ENCODE measurements at regions not wholly inside any gene's neighbourhood (a gene's known extent, or its start where the extent isn't known, plus 50 kb on each side); places are given as distances from the start of the nearest gene placed in this dataset.
"Not testable (repeated sequence)": the region's sequence is repeated elsewhere in the genome, so short reads cannot be mapped to it uniquely, and the experiment has no call there.

DNA sequence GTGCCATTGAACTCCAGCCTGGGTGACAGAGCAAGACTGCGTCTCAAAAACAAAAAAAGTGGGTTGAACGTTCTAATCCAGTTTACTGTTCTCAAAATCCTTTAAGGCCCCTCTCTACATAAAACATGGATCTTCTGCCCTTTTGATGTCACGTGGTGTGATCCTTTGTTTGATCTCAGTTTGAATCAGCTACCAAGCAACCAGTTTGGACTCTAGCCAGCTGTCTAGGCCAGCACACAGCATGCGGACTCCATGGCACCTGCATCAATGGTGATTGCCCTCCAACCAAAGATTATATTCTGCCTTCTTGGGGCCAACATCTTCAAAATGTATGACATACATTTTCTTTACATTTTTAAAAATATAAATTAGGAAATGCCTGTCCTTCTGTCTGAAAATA, 365.4 kb downstream of the NDFIP2 start:
- ChIA-PET CTCF (no interaction called here), POLR2A (ENCODE audit: low non-redundant PET) (no interaction called here)
- no peaks in the 10 kb centered on the region for H3K36me3 ChIP-seq (ENCODE audit: insufficient read depth, low read length, poor library complexity, severe bottlenecking)
- H3K9me3 ChIP-seq (ENCODE audit: low read depth, low read length, poor library complexity, severe bottlenecking), result no peaks in the 10 kb centered on the region
- H3K27me3 ChIP-seq (replicated peaks; ENCODE audit: insufficient read depth, low read depth, low read length, poor library complexity), result no peaks in the 10 kb centered on the region
- H3K4me1 ChIP-seq (ENCODE audit: insufficient read depth, low read length, poor library complexity, severe bottlenecking), result no peaks in the 10 kb centered on the region
- peak; percentile 14 for DNase-seq (ENCODE audit: low spot score)
- no peak overlapping the region for H3K27ac ChIP-seq (ENCODE audit: low read depth, low read length, poor library complexity, severe bottlenecking)
- TF ChIP-seq, protein P1, sequence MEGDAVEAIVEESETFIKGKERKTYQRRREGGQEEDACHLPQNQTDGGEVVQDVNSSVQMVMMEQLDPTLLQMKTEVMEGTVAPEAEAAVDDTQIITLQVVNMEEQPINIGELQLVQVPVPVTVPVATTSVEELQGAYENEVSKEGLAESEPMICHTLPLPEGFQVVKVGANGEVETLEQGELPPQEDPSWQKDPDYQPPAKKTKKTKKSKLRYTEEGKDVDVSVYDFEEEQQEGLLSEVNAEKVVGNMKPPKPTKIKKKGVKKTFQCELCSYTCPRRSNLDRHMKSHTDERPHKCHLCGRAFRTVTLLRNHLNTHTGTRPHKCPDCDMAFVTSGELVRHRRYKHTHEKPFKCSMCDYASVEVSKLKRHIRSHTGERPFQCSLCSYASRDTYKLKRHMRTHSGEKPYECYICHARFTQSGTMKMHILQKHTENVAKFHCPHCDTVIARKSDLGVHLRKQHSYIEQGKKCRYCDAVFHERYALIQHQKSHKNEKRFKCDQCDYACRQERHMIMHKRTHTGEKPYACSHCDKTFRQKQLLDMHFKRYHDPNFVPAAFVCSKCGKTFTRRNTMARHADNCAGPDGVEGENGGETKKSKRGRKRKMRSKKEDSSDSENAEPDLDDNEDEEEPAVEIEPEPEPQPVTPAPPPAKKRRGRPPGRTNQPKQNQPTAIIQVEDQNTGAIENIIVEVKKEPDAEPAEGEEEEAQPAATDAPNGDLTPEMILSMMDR (conservative IDR thresholded peaks at IDR 0.05; ENCODE audit: low read depth, low read length), result no peak
- TF ChIP-seq EZH2 (IDR thresholded peaks at IDR 0.05; ENCODE audit: borderline replicate concordance, low read depth, low read length, poor library complexity, severe bottlenecking), result no peak
- H3K4me3 ChIP-seq (ENCODE audit: low read depth, low read length, poor library complexity, severe bottlenecking), result no peak overlapping the region
- intact Hi-C loops (cut with micrococcal nuclease; ENCODE audit: unreplicated experiment), result no loop called here
- BruUV-seq (replicated peaks), result no TSS peak

GRCh38 chr13:79837741-79838450, 356.9 kb downstream of the NDFIP2 start:
- CTCF ChIA-PET, result no interaction called here
- DNase-seq (ENCODE audit: low spot score), result peak; percentile 35
- no peaks in the 10 kb centered on the region for H3K27me3 ChIP-seq (replicated peaks; ENCODE audit: insufficient read depth, low read depth, low read length, poor library complexity)
- intact Hi-C loops (cut with micrococcal nuclease; ENCODE audit: unreplicated experiment), result no loop called here
- H3K36me3 ChIP-seq (ENCODE audit: insufficient read depth, low read length, poor library complexity, severe bottlenecking), result no peaks in the 10 kb centered on the region
- TF ChIP-seq, protein P1 (conservative IDR thresholded peaks at IDR 0.05; ENCODE audit: low read depth, low read length), result no peak
- no peak for TF ChIP-seq EZH2 (IDR thresholded peaks at IDR 0.05; ENCODE audit: borderline replicate concordance, low read depth, low read length, poor library complexity, severe bottlenecking)
- POLR2A ChIA-PET (ENCODE audit: low non-redundant PET), result no interaction called here
- no peak overlapping the region for H3K4me3 ChIP-seq (ENCODE audit: low read depth, low read length, poor library complexity, severe bottlenecking)
- BruUV-seq (replicated peaks), result no TSS peak
- H3K27ac ChIP-seq (ENCODE audit: low read depth, low read length, poor library complexity, severe bottlenecking), result no peak overlapping the region
- H3K9me3 ChIP-seq (ENCODE audit: low read depth, low read length, poor library complexity, severe bottlenecking), result no peaks in the 10 kb centered on the region
- no peaks in the 10 kb centered on the region for H3K4me1 ChIP-seq (ENCODE audit: insufficient read depth, low read length, poor library complexity, severe bottlenecking)

GRCh38 chr13:79836121-79836520, 355.2 kb downstream of the NDFIP2 start:
- H3K27me3 ChIP-seq (replicated peaks; ENCODE audit: insufficient read depth, low read depth, low read length, poor library complexity); BruUV-seq (replicated peaks); H3K27ac ChIP-seq (ENCODE audit: low read depth, low read length, poor library complexity, severe bottlenecking); intact Hi-C loops (cut with micrococcal nuclease; ENCODE audit: unreplicated experiment); H3K36me3 ChIP-seq (ENCODE audit: insufficient read depth, low read length, poor library complexity, severe bottlenecking); H3K4me1 ChIP-seq (ENCODE audit: insufficient read depth, low read length, poor library complexity, severe bottlenecking); H3K4me3 ChIP-seq (ENCODE audit: low read depth, low read length, poor library complexity, severe bottlenecking); POLR2A ChIA-PET (ENCODE audit: low non-redundant PET); CTCF ChIA-PET; H3K9me3 ChIP-seq (ENCODE audit: low read depth, low read length, poor library complexity, severe bottlenecking); DNase-seq (ENCODE audit: low spot score): not testable (repeated sequence)

DNA sequence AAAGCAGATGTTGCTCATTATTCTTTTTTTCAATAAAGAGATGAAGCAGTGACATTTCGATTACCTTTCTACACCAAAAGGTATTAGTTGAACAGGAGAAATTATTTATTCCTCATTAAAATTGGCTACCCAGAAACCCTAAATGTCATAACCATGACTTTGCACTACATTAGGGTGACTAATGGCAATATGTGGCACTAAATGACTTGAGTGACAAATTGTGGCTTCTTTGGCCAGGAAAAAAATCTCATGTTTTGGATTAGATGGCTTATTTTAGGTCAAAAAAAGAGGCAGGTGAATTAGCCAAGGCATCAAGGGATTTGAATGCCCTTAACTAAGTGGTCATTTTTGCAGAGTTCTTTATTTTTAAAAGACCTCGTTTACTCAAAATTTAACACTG, 353.9 kb downstream of the NDFIP2 start:
- no peaks in the 10 kb centered on the region for H3K27me3 ChIP-seq (replicated peaks; ENCODE audit: insufficient read depth, low read depth, low read length, poor library complexity)
- no peaks in the 10 kb centered on the region for H3K9me3 ChIP-seq (ENCODE audit: low read depth, low read length, poor library complexity, severe bottlenecking)
- no peak overlapping the region for H3K27ac ChIP-seq (ENCODE audit: low read depth, low read length, poor library complexity, severe bottlenecking)
- ChIA-PET CTCF (no interaction called here), POLR2A (ENCODE audit: low non-redundant PET) (no interaction called here)
- no peaks in the 10 kb centered on the region for H3K4me1 ChIP-seq (ENCODE audit: insufficient read depth, low read length, poor library complexity, severe bottlenecking)
- H3K4me3 ChIP-seq (ENCODE audit: low read depth, low read length, poor library complexity, severe bottlenecking), result no peak overlapping the region
- no peaks in the 10 kb centered on the region for H3K36me3 ChIP-seq (ENCODE audit: insufficient read depth, low read length, poor library complexity, severe bottlenecking)
- DNase-seq (ENCODE audit: low spot score), result no peak
- TF ChIP-seq, protein P1 (conservative IDR thresholded peaks at IDR 0.05; ENCODE audit: low read depth, low read length), result no peak
- TF ChIP-seq EZH2 (IDR thresholded peaks at IDR 0.05; ENCODE audit: borderline replicate concordance, low read depth, low read length, poor library complexity, severe bottlenecking), result no peak
- intact Hi-C loops (cut with micrococcal nuclease; ENCODE audit: unreplicated experiment), result no loop called here
- no TSS peak for BruUV-seq (replicated peaks)
